GM11168 (cell line): ENCODE measurements at regions not wholly inside any gene's neighbourhood (a gene's known extent, or its start where the extent isn't known, plus 50 kb on each side); places are given as distances from the start of the nearest gene placed in this dataset.
"Not testable (repeated sequence)": the region's sequence is repeated elsewhere in the genome, so short reads cannot be mapped to it uniquely, and the experiment has no call there.

Experiments used
- in situ Hi-C: fragments of 300-500 bp; cut with MboI; formaldehyde crosslinking; loops from one replicate; pipeline ENCODE4 v1.12.0; 2022; ENCODE audit warnings: low sequenced_read_pairs; ENCODE audit not compliant: unreplicated experiment

GRCh38 chr6:105862936-105863607, 223.1 kb upstream of the PRDM1 start:
- in situ Hi-C loops, result no loop called here

- in situ Hi-C loops, result not testable (repeated sequence)
These were observed 225.2 kb upstream of the PRDM1 start for GRCh38 chr6:105860927-105861326.

- in situ Hi-C loops, result no loop called here
These were observed 226.7 kb upstream of the PRDM1 start for GRCh38 chr6:105859457-105859856.

- in situ Hi-C loops, result not testable (repeated sequence)
These were observed 227.5 kb upstream of the PRDM1 start for GRCh38 chr6:105858639-105859038.

- in situ Hi-C loops, result no loop called here
These were observed 230.7 kb upstream of the PRDM1 start for GRCh38 chr6:105855433-105855832.

GRCh38 chr6:105853979-105854378, 232.2 kb upstream of the PRDM1 start:
- in situ Hi-C loops, result not testable (repeated sequence)

GRCh38 chr6:105851606-105852005, 234.5 kb upstream of the PRDM1 start:
- in situ Hi-C loops, result no loop called here

- in situ Hi-C loops, result no loop called here
These were observed 235.0 kb upstream of the PRDM1 start for GRCh38 chr6:105851113-105851580.

GRCh38 chr6:105850261-105851112, 235.6 kb upstream of the PRDM1 start:
- in situ Hi-C loops, result no loop called here

GRCh38 chr6:105849746-105850145, 236.4 kb upstream of the PRDM1 start:
- in situ Hi-C loops, result no loop called here

GRCh38 chr6:105847433-105847832, 238.7 kb upstream of the PRDM1 start:
- in situ Hi-C loops, result no loop called here

GRCh38 chr6:105844275-105844883, 241.8 kb upstream of the PRDM1 start:
- in situ Hi-C loops, result no loop called here

- in situ Hi-C loops, result no loop called here
These were observed 246.9 kb upstream of the PRDM1 start for GRCh38 chr6:105839266-105839665.

- in situ Hi-C loops, result no loop called here
These were observed 248.0 kb upstream of the PRDM1 start for GRCh38 chr6:105838171-105838570.

GRCh38 chr6:105836889-105837288, 249.2 kb upstream of the PRDM1 start:
- in situ Hi-C loops, result no loop called here

- in situ Hi-C loops, result no loop called here
These were observed 249.8 kb upstream of the PRDM1 start for GRCh38 chr6:105836379-105836778.

GRCh38 chr6:105835373-105835772, 250.8 kb upstream of the PRDM1 start:
- in situ Hi-C loops, result no loop called here

- in situ Hi-C loops, result no loop called here
These were observed 251.9 kb upstream of the PRDM1 start for GRCh38 chr6:105833959-105834947.

GRCh38 chr6:105832313-105832761, 253.8 kb upstream of the PRDM1 start:
- in situ Hi-C loops, result no loop called here
